GM23338 (cell line): ENCODE measurements at regions not wholly inside any gene's neighbourhood (a gene's known extent, or its start where the extent isn't known, plus 50 kb on each side); places are given as distances from the start of the nearest gene placed in this dataset.

Experiments used
- ATAC-seq: fragments of 200-7000 bp; cut with Tn5 transposase; 3 replicates; pipeline ENCODE4 v1.9.1; 2020
- DNase-seq: peaks from one replicate; pipeline ENCODE4 v3.0.0-alpha.2; 2015; ENCODE audit warnings: low spot score
- H2AFZ ChIP-seq: fragments of 200-600 bp; sonication (generic); 2 replicates; pipeline ENCODE4 v1.8.0; 2016; ENCODE audit warnings: antibody characterized with exemption, mild to moderate bottlenecking, moderate library complexity
- H3F3A ChIP-seq: fragments of 200-600 bp; sonication (generic); replicated peaks from 2 replicates; pipeline ENCODE4 v1.8.0; 2017; ENCODE audit warnings: antibody characterized with exemption, mixed run types, low read depth
- H3K27ac ChIP-seq: fragments of 200-600 bp; sonication (generic); 2 replicates; pipeline ENCODE4 v1.6.1; 2016; ENCODE audit warnings: low read depth
- H3K27me3 ChIP-seq: fragments of 200-600 bp; sonication (generic); 2 replicates; pipeline ENCODE4 v1.8.0; 2016; ENCODE audit warnings: mild to moderate bottlenecking, mixed run types, moderate library complexity; ENCODE audit not compliant: insufficient read depth
- H3K36me3 ChIP-seq: fragments of 200-600 bp; sonication (generic); 2 replicates; pipeline ENCODE4 v1.8.0; 2016; ENCODE audit warnings: mild to moderate bottlenecking; ENCODE audit not compliant: insufficient read depth
- H3K4me1 ChIP-seq: fragments of 200-600 bp; sonication (generic); 2 replicates; pipeline ENCODE4 v1.8.0; 2016; ENCODE audit warnings: mild to moderate bottlenecking, moderate library complexity; ENCODE audit not compliant: insufficient read depth
- H3K4me2 ChIP-seq: fragments of 200-600 bp; sonication (generic); 2 replicates; pipeline ENCODE4 v1.7.1; 2017; ENCODE audit warnings: mixed run types
- H3K4me3 ChIP-seq: fragments of 200-600 bp; sonication (generic); 2 replicates; pipeline ENCODE4 v1.6.1; 2016; ENCODE audit warnings: mixed run types
- H3K79me2 ChIP-seq: fragments of 200-600 bp; sonication (generic); replicated peaks from 2 replicates; pipeline ENCODE4 v1.8.0; 2017; ENCODE audit warnings: mild to moderate bottlenecking; ENCODE audit not compliant: insufficient read depth
- H3K9me2 ChIP-seq: fragments of 200-600 bp; sonication (generic); 2 replicates; pipeline ENCODE4 v1.8.0; 2017; ENCODE audit not compliant: insufficient read depth
- H4K20me1 ChIP-seq: fragments of 200-600 bp; sonication (generic); replicated peaks from 2 replicates; pipeline ENCODE4 v1.8.0; 2017; ENCODE audit warnings: mild to moderate bottlenecking; ENCODE audit not compliant: insufficient read depth
- H3K27ac Mint-ChIP-seq: 2 replicates; pipeline ENCODE4 v1.8.0; 2020; ENCODE audit warnings: inconsistent platforms, mild to moderate bottlenecking, moderate library complexity, mixed read lengths
- H3K27me3 Mint-ChIP-seq: 3 replicates; pipeline ENCODE4 v1.8.0; 2022; ENCODE audit warnings: low read depth, mild to moderate bottlenecking, moderate library complexity, mixed read lengths, inconsistent platforms; ENCODE audit not compliant: insufficient read depth, poor library complexity
- H3K36me3 Mint-ChIP-seq: 3 replicates; pipeline ENCODE4 v1.8.0; 2021; ENCODE audit warnings: low read depth, mild to moderate bottlenecking, inconsistent platforms, moderate library complexity, mixed read lengths
- H3K4me1 Mint-ChIP-seq: 3 replicates; pipeline ENCODE4 v1.8.0; 2020; ENCODE audit warnings: mild to moderate bottlenecking, inconsistent platforms, mixed read lengths
- H3K4me3 Mint-ChIP-seq: 3 replicates; pipeline ENCODE4 v1.8.0; 2021; ENCODE audit warnings: moderate library complexity, mild to moderate bottlenecking, inconsistent platforms, mixed read lengths
- H3K9me3 Mint-ChIP-seq: 3 replicates; pipeline ENCODE4 v1.8.0; 2020; ENCODE audit warnings: moderate library complexity, mild to moderate bottlenecking, inconsistent platforms, mixed read lengths
- CREB1 ChIP-seq: fragments of 250-450 bp; sonication (Bioruptor Pico); IDR thresholded peaks from 2 replicates; pipeline ENCODE4 v1.5.0; 2020; ENCODE audit warnings: low read depth, mild to moderate bottlenecking, moderate library complexity
- CTCF ChIP-seq, 2 experiments: fragments of 200-600 bp in 1 of 2; sonication (generic) in 1 of 2; conservative IDR thresholded peaks; 2 replicates each; pipeline versions ENCODE4 v1.5.1 to v1.6.1; 2016 to 2017; ENCODE audit warnings: antibody characterized with exemption in 2 of 2, low read depth in 2 of 2, mild to moderate bottlenecking in 2 of 2, moderate library complexity in 1 of 2
- EZH2 ChIP-seq: fragments of 200-600 bp; sonication (generic); IDR thresholded peaks from one replicate; pipeline ENCODE4 v1.8.0; 2017; ENCODE audit warnings: antibody characterized with exemption, mild to moderate bottlenecking, low read depth; ENCODE audit not compliant: unreplicated experiment
- EZH2phosphoT487 ChIP-seq: fragments of 200-600 bp; sonication (generic); IDR thresholded peaks from one replicate; pipeline ENCODE4 v1.8.1; 2018; ENCODE audit warnings: antibody characterized with exemption; ENCODE audit not compliant: unreplicated experiment
- JUNB ChIP-seq: IDR thresholded peaks from one replicate; pipeline ENCODE4 v1.6.1; 2016; ENCODE audit warnings: antibody characterized with exemption; ENCODE audit not compliant: unreplicated experiment
- NANOG ChIP-seq: IDR thresholded peaks from 2 replicates; pipeline ENCODE4 v1.6.1; 2016; ENCODE audit warnings: antibody characterized with exemption, borderline replicate concordance
- POLR2AphosphoS5 ChIP-seq: IDR thresholded peaks from 2 replicates; pipeline ENCODE4 v1.6.1; 2016; ENCODE audit warnings: antibody characterized with exemption, low read depth
- STAT1 ChIP-seq: IDR thresholded peaks from one replicate; pipeline ENCODE4 v1.6.1; 2016; ENCODE audit warnings: antibody characterized with exemption; ENCODE audit not compliant: unreplicated experiment
- ZNF114 ChIP-seq: fragments of 250-450 bp; sonication (Bioruptor Pico); IDR thresholded peaks from 2 replicates; pipeline ENCODE4 v1.5.0; 2020; ENCODE audit warnings: mild to moderate bottlenecking, moderate library complexity
- ZNF331 ChIP-seq: fragments of 250-450 bp; sonication (Bioruptor Pico); IDR thresholded peaks from 2 replicates; pipeline ENCODE4 v1.5.0; 2020; ENCODE audit warnings: low read depth, mild to moderate bottlenecking, moderate library complexity
- ZNF462 ChIP-seq: fragments of 250-450 bp; sonication (Bioruptor Pico); IDR thresholded peaks from 2 replicates; pipeline ENCODE4 v1.5.0; 2020; ENCODE audit warnings: mild to moderate bottlenecking, moderate library complexity
- TF ChIP-seq, protein P1 (sequence below): IDR thresholded peaks from one replicate; pipeline ENCODE4 v1.6.1; 2018; ENCODE audit warnings: antibody characterized with exemption; ENCODE audit not compliant: unreplicated experiment
- TF ChIP-seq, protein P2 (sequence below): IDR thresholded peaks from 2 replicates; pipeline ENCODE4 v1.6.1; 2016; ENCODE audit warnings: antibody characterized with exemption

- TF ChIP-seq, protein P1, sequence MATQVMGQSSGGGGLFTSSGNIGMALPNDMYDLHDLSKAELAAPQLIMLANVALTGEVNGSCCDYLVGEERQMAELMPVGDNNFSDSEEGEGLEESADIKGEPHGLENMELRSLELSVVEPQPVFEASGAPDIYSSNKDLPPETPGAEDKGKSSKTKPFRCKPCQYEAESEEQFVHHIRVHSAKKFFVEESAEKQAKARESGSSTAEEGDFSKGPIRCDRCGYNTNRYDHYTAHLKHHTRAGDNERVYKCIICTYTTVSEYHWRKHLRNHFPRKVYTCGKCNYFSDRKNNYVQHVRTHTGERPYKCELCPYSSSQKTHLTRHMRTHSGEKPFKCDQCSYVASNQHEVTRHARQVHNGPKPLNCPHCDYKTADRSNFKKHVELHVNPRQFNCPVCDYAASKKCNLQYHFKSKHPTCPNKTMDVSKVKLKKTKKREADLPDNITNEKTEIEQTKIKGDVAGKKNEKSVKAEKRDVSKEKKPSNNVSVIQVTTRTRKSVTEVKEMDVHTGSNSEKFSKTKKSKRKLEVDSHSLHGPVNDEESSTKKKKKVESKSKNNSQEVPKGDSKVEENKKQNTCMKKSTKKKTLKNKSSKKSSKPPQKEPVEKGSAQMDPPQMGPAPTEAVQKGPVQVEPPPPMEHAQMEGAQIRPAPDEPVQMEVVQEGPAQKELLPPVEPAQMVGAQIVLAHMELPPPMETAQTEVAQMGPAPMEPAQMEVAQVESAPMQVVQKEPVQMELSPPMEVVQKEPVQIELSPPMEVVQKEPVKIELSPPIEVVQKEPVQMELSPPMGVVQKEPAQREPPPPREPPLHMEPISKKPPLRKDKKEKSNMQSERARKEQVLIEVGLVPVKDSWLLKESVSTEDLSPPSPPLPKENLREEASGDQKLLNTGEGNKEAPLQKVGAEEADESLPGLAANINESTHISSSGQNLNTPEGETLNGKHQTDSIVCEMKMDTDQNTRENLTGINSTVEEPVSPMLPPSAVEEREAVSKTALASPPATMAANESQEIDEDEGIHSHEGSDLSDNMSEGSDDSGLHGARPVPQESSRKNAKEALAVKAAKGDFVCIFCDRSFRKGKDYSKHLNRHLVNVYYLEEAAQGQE: no peak
- TF ChIP-seq POLR2AphosphoS5 (no peak), EZH2phosphoT487 (no peak)
These were observed 112.7 kb downstream of the GJA1 start (continued) for GRCh38 chr6:121548131-121548530.

DNA sequence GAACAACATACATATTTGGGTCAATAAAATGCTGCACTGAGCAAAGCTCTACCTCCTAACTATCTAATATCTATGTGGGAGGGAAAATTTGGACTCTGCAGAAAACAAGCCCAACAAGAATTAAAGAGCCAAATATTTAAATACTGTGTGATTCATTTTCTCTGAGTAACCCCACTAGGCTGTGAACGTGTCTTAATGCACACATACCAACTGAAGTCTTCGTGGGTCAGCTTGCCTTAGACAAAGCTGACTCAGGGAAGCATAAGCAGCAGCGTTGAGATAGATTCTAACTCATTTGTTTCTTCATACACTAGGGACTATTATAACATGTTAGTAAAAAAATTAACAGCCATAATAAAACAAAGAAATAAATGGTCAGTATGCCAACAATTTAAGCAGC, 114.3 kb downstream of the GJA1 start:
- no peaks in the 10 kb centered on the region; the same call in 2 of the 3 replicates for H3K9me3 Mint-ChIP-seq
- Histone ChIP-seq H4K20me1 (no peaks in the 10 kb centered on the region), H3K79me2 (no peaks in the 10 kb centered on the region), H3K9me2 (no peaks in the 10 kb centered on the region), H3K36me3 (no peaks in the 10 kb centered on the region), H3F3A (no peaks in the 10 kb centered on the region), H3K4me2 (no peak overlapping the region), H3K4me1 (no peaks in the 10 kb centered on the region), H3K27me3 (no peaks in the 10 kb centered on the region), H3K27ac (no peak overlapping the region), H2AFZ (no peak overlapping the region), H3K4me3 (no peak overlapping the region)
- no peak overlapping the region for H3K4me3 Mint-ChIP-seq
- ATAC-seq (no peak), DNase-seq (no peak)
- H3K27me3 Mint-ChIP-seq: no peaks in the 10 kb centered on the region
- H3K4me1 Mint-ChIP-seq: no peaks in the 10 kb centered on the region
- H3K27ac Mint-ChIP-seq: no peak overlapping the region
- H3K36me3 Mint-ChIP-seq: no peaks in the 10 kb centered on the region
- no peak for TF ChIP-seq ZNF331 (CRISPR knock-in tag)
- no peak for TF ChIP-seq NANOG
- no peak for TF ChIP-seq JUNB
- TF ChIP-seq, protein P2, sequence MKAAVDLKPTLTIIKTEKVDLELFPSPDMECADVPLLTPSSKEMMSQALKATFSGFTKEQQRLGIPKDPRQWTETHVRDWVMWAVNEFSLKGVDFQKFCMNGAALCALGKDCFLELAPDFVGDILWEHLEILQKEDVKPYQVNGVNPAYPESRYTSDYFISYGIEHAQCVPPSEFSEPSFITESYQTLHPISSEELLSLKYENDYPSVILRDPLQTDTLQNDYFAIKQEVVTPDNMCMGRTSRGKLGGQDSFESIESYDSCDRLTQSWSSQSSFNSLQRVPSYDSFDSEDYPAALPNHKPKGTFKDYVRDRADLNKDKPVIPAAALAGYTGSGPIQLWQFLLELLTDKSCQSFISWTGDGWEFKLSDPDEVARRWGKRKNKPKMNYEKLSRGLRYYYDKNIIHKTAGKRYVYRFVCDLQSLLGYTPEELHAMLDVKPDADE: no peak
- no peak for TF ChIP-seq CTCF (conservative IDR thresholded peaks at IDR 0.05; ENCODE audit: low read depth in 2 of 2)
- TF ChIP-seq ZNF462 (CRISPR knock-in tag): no peak
- no peak for TF ChIP-seq POLR2AphosphoS5
- no peak for TF ChIP-seq STAT1
- no peak for TF ChIP-seq EZH2
- TF ChIP-seq CREB1: no peak
- TF ChIP-seq ZNF114 (CRISPR knock-in tag): no peak
- TF ChIP-seq EZH2phosphoT487: no peak
